ENCODE measurements at regions not wholly inside any gene's neighbourhood (a gene's known extent, or its start where the extent isn't known, plus 50 kb on each side); places are given as distances from the start of the nearest gene placed in this dataset.
"Not testable (repeated sequence)": the region's sequence is repeated elsewhere in the genome, so short reads cannot be mapped to it uniquely, and the experiment has no call there.

DNA sequence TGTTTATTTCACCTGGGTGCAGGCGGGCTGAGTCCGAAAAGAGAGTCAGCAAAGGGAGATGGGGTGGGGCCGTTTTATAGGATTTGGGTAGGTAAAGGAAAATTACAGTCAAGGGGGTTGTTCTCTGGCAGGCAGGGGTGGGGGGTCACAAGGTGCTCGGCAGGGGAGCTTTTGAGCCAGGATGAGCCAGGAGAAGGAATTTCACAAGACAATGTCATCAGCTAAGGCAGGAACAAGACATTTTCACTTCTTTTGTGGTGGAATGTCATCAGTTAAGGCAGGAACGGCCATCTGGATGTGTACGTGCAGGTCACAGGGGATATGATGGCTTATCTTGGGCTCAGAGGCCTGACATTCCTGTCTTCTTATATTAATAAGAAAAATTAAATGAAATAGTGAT, 115.8 kb upstream of the KCNJ3 start:
- not testable (repeated sequence) for DNase-seq (ENCODE audit: low read depth in 2 of 2)

DNA sequence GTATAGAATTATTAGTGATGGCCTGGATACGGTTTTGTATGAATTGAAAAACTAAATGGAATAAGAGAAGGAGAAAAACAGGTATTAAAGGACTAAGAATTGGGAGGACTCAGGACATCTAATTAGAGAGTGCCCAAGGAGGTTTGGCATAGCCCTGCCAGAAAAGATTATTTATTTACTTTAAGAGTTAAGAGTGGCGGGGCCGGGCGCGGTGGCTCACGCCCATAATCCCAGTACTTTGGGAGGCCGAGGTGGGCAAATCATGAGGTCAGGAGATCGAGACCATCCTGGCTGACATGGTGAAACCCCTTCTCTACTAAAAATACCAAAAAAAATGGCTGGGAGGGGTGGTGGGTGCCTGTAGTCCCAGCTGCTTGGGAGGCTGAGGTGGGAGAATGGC, 115.2 kb upstream of the KCNJ3 start:
- DNase-seq (ENCODE audit: low read depth in 2 of 2): not testable (repeated sequence)

DNA sequence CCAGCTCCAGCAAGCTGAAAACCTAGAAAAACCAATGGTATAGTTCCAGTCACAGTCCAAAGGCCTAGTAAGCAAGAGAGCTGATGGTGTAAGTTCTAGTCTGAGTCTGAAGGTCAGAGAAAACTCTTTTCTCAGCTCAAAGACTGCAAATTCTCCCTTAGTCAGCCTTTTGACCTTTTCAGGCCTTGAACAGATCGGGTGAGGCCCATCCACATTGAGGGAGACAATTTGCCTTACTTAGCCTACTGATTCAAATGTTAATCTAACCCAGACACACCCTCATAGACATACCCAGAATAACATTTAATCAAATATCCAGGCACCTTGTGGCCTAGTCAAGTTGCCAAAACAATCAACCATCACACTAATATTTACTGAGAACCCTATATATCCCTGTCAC, 110.8 kb upstream of the KCNJ3 start:
- no peak for DNase-seq (ENCODE audit: low read depth in 2 of 2)

DNA sequence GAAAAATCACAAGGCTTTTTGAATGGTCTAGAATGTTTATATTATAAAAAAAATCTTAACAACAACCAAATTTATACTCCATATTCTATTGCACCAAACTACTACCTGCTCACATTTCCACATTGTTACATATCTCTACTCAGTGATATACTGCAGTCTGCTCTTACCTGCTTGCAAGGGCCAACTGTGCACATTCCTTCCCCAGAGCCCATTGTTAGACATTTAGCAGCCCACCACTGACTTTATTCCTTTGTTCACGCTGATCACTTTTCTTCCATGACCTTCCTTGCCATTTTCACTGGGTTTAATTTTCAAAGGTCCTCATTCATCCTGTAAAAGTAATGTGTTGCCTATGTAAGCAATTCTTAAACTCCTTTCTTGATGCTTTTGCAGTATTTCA, 109.7 kb upstream of the KCNJ3 start:
- no peak for DNase-seq (ENCODE audit: low read depth in 2 of 2)

DNA sequence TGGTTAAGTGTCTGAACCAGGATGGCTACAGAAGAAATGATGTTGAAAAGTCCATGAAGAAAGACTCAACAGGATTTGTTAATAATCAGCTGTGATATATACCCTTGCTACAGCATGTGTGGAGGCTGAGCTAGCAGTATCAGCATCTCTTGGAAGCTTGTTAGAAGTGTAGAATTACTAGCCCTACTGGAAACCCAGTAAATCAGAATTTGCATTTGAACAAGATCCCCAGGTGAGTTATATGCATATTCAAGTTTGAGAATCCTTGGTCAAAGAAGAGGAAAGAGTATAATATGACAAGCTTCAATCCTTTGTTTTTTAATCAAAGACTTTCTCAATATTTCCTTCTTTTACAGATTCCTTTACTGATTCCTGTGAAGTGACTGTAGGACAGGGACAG, 109.0 kb upstream of the KCNJ3 start:
- DNase-seq (ENCODE audit: low read depth in 2 of 2): no peak

GRCh38 chr2:154591294-154591820, 107.1 kb upstream of the KCNJ3 start:
- no peak for DNase-seq (ENCODE audit: low read depth in 2 of 2)

DNA sequence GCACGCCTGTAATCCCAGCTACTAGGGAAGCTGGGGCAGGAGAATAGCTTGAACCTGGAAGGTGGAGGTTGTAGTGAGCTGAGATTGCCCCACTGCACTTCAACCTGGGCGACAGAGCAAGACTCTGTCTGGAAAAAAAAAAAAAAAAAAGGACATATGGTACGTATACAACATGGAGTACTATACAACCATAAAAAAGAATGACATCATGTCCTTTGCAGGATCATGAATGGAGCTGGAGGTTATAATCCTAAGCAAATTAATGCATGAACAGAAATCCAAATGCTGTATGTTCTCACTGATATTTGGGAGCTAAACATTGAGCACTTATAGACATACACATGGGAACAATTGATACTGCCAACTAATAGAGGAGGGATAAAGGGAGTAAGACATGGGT, 99.3 kb upstream of the KCNJ3 start:
- no peak for DNase-seq (ENCODE audit: low read depth in 2 of 2)

- no peak for DNase-seq (ENCODE audit: low read depth in 2 of 2)
Observed at GRCh38 chr2:154600927-154601494, 97.5 kb upstream of the KCNJ3 start.

DNA sequence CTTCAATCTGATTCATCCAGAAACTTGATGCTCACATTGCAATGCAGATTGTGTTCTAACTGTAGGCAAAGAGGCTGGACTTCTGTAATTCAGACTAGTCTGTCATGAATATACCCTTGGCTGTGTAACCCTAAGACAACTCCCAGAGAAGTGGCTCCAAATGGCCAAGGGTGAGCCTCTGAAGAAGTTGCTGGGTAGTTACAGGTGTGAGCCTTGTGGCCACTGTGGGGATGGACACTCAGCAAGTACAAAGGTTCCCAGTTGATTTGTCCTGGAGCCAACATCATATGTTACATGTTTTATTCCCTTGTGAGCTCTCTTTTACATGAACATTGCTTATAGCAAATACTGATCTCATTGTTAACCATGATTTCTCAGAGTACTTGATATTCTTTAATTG, 94.8 kb upstream of the KCNJ3 start:
- no peak for DNase-seq (ENCODE audit: low read depth in 2 of 2)

DNA sequence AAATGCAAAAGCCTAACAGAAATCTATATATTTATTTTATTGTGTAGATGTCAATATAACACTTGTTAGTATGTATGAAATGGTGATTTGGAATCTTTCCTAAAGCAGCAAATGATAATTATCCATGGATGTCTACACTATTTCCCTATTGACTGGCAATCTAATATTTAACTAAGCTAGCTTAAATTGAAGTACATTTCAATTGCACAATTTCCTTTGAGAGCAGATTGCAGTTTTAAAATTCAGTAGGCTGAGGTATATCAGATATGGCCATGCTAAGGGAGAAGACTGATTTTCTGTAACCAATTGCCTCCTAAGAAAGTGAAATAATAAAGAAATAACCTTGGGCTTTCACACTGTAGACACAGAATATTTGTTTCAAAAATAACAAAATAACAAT, 90.1 kb upstream of the KCNJ3 start:
- no peak for DNase-seq (ENCODE audit: low read depth in 2 of 2)

DNA sequence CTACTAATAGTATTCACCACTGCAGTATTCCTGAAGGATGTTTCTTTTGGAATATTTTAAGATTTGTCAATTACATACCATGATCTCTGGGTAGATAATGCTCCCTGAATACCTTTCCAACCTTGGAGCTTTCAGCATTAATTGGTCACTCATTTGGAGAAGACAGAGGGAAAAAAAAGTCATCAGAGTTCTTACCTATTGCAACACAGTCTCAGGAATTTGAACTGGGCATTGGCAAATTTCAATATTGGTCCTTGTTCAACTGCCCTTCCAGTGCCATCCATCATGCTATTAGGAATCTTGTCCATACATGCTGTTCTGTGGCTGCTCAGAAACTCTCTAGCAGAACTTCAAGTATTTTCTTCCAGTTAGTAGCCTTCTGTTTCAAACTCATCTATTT, 83.6 kb upstream of the KCNJ3 start:
- no peak for DNase-seq (ENCODE audit: low read depth in 2 of 2)

DNA sequence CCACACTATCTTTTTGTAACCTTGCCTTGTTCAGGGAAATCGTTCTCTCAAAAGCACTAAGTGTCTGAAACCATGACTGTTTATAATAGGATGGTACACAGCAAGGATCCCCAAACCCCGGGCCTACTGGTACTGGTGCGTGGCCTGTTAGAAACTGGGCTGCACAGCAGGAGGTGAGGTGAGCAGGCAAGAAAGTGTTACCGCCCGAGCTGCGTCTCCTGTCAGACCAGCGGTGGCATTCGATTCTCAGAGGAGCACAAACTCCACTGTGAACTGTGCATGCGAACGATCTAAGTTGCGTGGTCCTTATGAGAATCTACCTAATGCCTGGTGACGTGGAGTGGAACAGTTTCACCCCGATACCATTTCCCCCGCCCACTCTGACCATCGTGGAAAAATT, 81.8 kb upstream of the KCNJ3 start:
- DNase-seq (ENCODE audit: low read depth in 2 of 2): no peak

DNA sequence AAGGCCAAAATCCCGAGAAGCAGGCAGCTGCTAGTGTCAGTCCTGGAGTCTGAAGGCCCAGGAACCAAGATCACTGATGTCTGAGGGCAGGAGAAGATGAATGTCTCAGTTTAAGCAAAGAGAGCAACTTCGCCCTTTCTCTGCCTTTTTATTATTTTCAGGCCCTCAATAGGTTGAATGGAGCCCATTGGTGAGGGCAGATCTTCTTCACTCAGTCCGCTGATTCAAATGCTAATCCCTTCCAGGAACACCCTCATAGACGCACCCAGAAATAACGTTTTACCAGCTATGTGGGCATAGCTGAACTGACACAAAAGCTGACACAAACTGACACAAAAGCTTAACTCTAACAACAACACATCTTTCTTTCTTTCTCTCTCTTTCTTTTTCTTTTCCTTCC, 78.0 kb upstream of the KCNJ3 start:
- DNase-seq (ENCODE audit: low read depth in 2 of 2): no peak

GRCh38 chr2:154623819-154624218, 74.7 kb upstream of the KCNJ3 start:
- DNase-seq (ENCODE audit: low read depth in 2 of 2): peak; percentile 14 to 22

GRCh38 chr2:154637456-154637855, 61.0 kb upstream of the KCNJ3 start:
- DNase-seq (ENCODE audit: low read depth in 2 of 2): no peak

DNA sequence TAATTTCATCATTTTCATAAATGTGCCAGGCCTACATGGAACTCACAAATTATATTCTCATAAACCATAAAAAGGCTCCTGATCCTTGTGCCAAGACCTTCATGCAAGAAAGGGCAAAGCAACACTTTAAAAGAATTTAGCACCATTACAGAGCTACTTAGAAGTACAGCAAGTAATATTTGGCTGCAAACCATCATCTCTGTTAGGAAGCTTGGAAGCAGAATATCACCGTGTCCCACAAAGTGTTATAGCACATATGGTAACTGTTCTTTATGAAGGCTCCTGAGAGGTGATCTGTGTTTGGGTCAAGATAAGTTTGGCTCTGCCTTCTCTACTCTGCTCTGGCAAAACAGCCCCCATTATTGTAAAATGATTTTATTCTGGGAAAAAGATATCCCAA, 59.7 kb upstream of the KCNJ3 start:
- no peak for DNase-seq (ENCODE audit: low read depth in 2 of 2)

DNA sequence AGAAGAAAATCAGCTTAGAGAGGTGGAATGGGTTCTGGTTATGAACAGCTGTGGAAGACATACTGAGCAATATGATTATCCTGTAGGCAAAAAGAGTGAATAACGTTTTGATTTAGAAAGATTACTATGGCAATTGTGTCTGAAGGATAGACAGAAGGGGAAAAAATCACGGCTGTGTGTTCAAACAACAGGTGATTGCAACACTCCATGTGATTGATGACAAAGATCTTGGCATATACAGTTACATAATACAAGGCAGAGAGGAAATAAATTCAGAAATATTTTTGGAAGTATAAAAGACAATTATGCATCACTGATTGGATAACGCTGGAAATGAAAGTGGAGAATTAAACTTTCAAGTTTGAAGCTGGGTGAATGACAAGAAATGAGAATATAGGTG, 58.5 kb upstream of the KCNJ3 start:
- DNase-seq (ENCODE audit: low read depth in 2 of 2): no peak

Data from fibroblast of skin of left quadriceps (primary cell).